ENCODE measurements at regions not wholly inside any gene's neighbourhood (a gene's known extent, or its start where the extent isn't known, plus 50 kb on each side); places are given as distances from the start of the nearest gene placed in this dataset.

GRCh38 chr14:25833341-25834126 is 764.3 kb downstream of the NOVA1 start:
- no peak for TF ChIP-seq CTCF (IDR thresholded peaks at IDR 0.05)
- no peak for TF ChIP-seq POLR2A (IDR thresholded peaks at IDR 0.05)
- no peak for TF ChIP-seq EP300 (IDR thresholded peaks at IDR 0.05)

Data from ovary (tissue), 3 donors.